ENCODE measurements at regions not wholly inside any gene's neighbourhood (a gene's known extent, or its start where the extent isn't known, plus 50 kb on each side); places are given as distances from the start of the nearest gene placed in this dataset.

GRCh38 chr1:229092377-229093237 is 178.3 kb upstream of the RAB4A start:
- DNase-seq (ENCODE audit: insufficient read length, low spot score) (no peak), FAIRE-seq (no peak)
- TF ChIP-seq, protein P1, sequence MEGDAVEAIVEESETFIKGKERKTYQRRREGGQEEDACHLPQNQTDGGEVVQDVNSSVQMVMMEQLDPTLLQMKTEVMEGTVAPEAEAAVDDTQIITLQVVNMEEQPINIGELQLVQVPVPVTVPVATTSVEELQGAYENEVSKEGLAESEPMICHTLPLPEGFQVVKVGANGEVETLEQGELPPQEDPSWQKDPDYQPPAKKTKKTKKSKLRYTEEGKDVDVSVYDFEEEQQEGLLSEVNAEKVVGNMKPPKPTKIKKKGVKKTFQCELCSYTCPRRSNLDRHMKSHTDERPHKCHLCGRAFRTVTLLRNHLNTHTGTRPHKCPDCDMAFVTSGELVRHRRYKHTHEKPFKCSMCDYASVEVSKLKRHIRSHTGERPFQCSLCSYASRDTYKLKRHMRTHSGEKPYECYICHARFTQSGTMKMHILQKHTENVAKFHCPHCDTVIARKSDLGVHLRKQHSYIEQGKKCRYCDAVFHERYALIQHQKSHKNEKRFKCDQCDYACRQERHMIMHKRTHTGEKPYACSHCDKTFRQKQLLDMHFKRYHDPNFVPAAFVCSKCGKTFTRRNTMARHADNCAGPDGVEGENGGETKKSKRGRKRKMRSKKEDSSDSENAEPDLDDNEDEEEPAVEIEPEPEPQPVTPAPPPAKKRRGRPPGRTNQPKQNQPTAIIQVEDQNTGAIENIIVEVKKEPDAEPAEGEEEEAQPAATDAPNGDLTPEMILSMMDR (IDR thresholded peaks at IDR 0.05; ENCODE audit: insufficient read depth, missing control alignments): no peak

DNA sequence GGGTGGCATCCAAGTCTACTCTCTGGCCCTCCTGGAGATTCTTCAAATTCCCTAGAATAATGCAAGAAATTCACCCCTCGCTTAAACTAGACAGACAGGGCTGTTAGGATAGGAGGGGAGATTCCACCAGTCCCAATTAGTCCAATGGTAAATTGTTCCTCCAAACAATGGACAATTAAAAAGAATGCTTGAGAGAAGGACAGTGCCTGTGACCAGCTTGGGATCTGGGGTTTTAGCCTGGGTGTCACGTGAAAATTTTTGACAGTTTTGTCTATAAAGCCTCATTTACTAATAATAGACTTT is 177.7 kb upstream of the RAB4A start:
- no peak for DNase-seq (ENCODE audit: insufficient read length, low spot score)
- no peak for FAIRE-seq
- TF ChIP-seq, protein P1 (IDR thresholded peaks at IDR 0.05; ENCODE audit: insufficient read depth, missing control alignments): no peak

GRCh38 chr1:229093609-229094336 is 177.1 kb upstream of the RAB4A start:
- no peak for FAIRE-seq
- TF ChIP-seq, protein P1 (IDR thresholded peaks at IDR 0.05; ENCODE audit: insufficient read depth, missing control alignments): no peak

DNA sequence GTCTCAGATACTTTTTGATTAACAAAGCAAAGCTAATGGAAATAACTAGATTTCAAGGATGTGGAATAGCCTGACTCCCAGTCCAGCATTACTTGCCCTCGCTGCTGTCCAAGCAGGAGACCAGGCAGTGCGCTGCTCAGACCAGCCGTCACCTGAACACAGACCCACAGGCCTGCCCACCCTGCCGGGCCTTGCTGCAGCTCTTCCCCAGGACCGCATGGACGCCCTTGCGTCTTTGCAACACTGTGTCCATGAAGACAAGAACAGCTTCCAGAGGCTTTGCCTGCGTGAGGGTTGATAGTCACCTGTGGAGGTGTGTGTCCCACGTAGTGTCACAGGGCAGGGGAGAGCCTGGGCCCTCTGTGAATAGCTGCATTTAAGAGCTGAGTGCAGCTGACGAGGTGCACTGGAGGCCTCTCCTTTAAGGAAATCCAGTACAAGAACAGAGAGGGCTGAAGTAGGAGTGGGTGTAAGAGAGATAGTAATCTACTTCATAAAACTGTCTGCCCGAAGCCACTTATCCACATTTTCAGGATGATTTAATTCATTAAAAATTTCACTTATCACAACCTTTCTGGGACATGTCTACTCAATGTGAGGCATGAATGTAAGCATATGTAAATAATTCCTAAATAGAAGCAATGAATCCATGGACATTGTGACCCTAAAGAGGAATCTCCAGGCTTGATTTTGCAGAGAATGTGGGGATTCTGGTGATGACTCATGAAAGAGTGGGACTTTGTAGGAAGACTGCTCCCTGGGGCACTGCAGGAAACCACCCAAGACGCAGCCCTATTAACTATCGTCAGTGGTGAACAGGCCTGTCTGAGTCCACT is 176.2 kb upstream of the RAB4A start:
- FAIRE-seq: no peak
- no peak for DNase-seq (ENCODE audit: insufficient read length, low spot score)
- TF ChIP-seq, protein P1 (IDR thresholded peaks at IDR 0.05; ENCODE audit: insufficient read depth, missing control alignments): no peak

More at GRCh38 chr1:229093609-229094336, 177.1 kb upstream of the RAB4A start:
- DNase-seq (ENCODE audit: insufficient read length, low spot score): no peak

DNA sequence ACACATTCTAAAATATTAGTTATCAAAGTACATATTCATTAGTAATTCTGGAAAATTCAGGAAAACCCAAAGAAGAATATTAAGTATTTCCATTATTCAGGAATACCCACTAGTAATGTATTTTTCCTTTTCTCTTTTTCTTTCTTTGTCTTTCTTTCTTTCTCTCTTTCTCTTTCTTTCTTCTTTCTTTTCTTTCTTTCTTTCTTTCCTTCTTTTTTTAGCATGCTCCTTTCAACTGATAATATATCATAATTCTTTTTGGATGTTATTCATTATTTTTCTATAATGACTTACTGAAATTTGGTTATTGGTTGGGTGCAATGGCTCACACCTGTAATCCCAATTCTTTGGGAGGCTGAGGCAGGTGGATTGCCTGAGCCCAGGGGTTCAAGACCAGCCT is 175.6 kb upstream of the RAB4A start:
- TF ChIP-seq, protein P1 (IDR thresholded peaks at IDR 0.05; ENCODE audit: insufficient read depth, missing control alignments): no peak
- DNase-seq (ENCODE audit: insufficient read length, low spot score) (no peak), FAIRE-seq (no peak)

DNA sequence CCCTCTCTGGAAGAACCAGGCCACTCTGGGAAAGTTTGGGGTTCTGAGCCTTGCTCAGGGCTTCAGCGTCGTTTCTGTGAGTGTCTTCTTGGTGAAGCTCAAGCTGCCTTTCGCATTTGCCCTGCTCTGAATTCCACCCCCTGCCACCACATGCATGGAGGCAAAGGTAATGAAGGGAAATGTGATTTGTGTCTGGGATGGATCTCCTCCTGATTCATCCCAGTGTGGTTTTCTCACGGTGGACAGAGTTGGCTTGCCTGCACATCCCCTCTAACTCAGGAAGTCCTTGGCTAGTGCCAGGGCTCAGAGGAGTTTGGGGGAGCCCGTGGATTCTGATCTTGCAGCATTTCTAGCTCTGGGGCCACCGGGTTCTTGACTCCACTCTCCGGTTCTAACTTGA is 173.6 kb upstream of the RAB4A start:
- TF ChIP-seq, protein P1 (IDR thresholded peaks at IDR 0.05; ENCODE audit: insufficient read depth, missing control alignments): no peak
- FAIRE-seq: no peak
- DNase-seq (ENCODE audit: insufficient read length, low spot score): no peak
